Activated naive CD8-positive, alpha-beta T cell treated with anti-CD3 and anti-CD28 coated beads, Interleukin-2, amount 50 U/mL, for 16 hours (primary cell): ENCODE measurements at regions not wholly inside any gene's neighbourhood (a gene's known extent, or its start where the extent isn't known, plus 50 kb on each side); places are given as distances from the start of the nearest gene placed in this dataset.
A peak's percentile ranks its signal among the peaks of the same experiment; 100 is the strongest.

ENCODE experiments used
- DNase-seq: peaks from one replicate; pipeline ENCODE4 v3.0.0-alpha.2; 2020; ENCODE audit warnings: low read depth, low spot score

GRCh38 chr19:28486473-28486872 is 726.5 kb downstream of the UQCRFS1 start:
- no peak for DNase-seq

- no peak for DNase-seq
These were observed 727.7 kb downstream of the UQCRFS1 start for GRCh38 chr19:28485292-28485691.

GRCh38 chr19:28483197-28483596 is 729.8 kb downstream of the UQCRFS1 start:
- no peak for DNase-seq

GRCh38 chr19:28482221-28482620 is 730.7 kb downstream of the UQCRFS1 start:
- no peak for DNase-seq

GRCh38 chr19:28481674-28482073 is 731.3 kb downstream of the UQCRFS1 start:
- DNase-seq = no peak

- no peak for DNase-seq
These were observed 737.4 kb downstream of the UQCRFS1 start for GRCh38 chr19:28475525-28475924.

- no peak for DNase-seq
These were observed 740.1 kb downstream of the UQCRFS1 start for GRCh38 chr19:28472843-28473242.

GRCh38 chr19:28471731-28472510 is 741.0 kb downstream of the UQCRFS1 start:
- DNase-seq = no peak

- no peak for DNase-seq
These were observed 743.4 kb downstream of the UQCRFS1 start for GRCh38 chr19:28469544-28469943.

- no peak for DNase-seq
These were observed 744.1 kb downstream of the UQCRFS1 start for GRCh38 chr19:28468701-28469459.

GRCh38 chr19:28466107-28467045 is 746.6 kb downstream of the UQCRFS1 start:
- peak; percentile 27 for DNase-seq

GRCh38 chr19:28465371-28466086 is 747.4 kb downstream of the UQCRFS1 start:
- DNase-seq = no peak

- DNase-seq = no peak
These were observed 749.4 kb downstream of the UQCRFS1 start for GRCh38 chr19:28463493-28464053.

- no peak for DNase-seq
These were observed 755.3 kb downstream of the UQCRFS1 start for GRCh38 chr19:28457620-28458019.

GRCh38 chr19:28456708-28457320 is 756.1 kb downstream of the UQCRFS1 start:
- DNase-seq = no peak

GRCh38 chr19:28456252-28456651 is 756.7 kb downstream of the UQCRFS1 start:
- no peak for DNase-seq

GRCh38 chr19:28454083-28454482 is 758.9 kb downstream of the UQCRFS1 start:
- DNase-seq = no peak

- DNase-seq = no peak
These were observed 759.5 kb downstream of the UQCRFS1 start for GRCh38 chr19:28453420-28453819.

- no peak for DNase-seq
These were observed 763.1 kb downstream of the UQCRFS1 start for GRCh38 chr19:28449803-28450202.

GRCh38 chr19:28446511-28446910 is 766.4 kb downstream of the UQCRFS1 start:
- no peak for DNase-seq
